Activated CD4-positive, alpha-beta T cell treated with anti-CD3 and anti-CD28 coated beads, Interleukin-2, amount 50 U/mL, for 1 hour (primary cell): ENCODE measurements at regions not wholly inside any gene's neighbourhood (a gene's known extent, or its start where the extent isn't known, plus 50 kb on each side); places are given as distances from the start of the nearest gene placed in this dataset.
"Not testable (repeated sequence)": the region's sequence is repeated elsewhere in the genome, so short reads cannot be mapped to it uniquely, and the experiment has no call there.

Source experiments
- DNase-seq: peaks from one replicate; pipeline ENCODE4 v3.0.0-alpha.2; 2020

GRCh38 chr12:9407425-9407748, 199.2 kb upstream of the PZP start:
- DNase-seq = not testable (repeated sequence)

DNA sequence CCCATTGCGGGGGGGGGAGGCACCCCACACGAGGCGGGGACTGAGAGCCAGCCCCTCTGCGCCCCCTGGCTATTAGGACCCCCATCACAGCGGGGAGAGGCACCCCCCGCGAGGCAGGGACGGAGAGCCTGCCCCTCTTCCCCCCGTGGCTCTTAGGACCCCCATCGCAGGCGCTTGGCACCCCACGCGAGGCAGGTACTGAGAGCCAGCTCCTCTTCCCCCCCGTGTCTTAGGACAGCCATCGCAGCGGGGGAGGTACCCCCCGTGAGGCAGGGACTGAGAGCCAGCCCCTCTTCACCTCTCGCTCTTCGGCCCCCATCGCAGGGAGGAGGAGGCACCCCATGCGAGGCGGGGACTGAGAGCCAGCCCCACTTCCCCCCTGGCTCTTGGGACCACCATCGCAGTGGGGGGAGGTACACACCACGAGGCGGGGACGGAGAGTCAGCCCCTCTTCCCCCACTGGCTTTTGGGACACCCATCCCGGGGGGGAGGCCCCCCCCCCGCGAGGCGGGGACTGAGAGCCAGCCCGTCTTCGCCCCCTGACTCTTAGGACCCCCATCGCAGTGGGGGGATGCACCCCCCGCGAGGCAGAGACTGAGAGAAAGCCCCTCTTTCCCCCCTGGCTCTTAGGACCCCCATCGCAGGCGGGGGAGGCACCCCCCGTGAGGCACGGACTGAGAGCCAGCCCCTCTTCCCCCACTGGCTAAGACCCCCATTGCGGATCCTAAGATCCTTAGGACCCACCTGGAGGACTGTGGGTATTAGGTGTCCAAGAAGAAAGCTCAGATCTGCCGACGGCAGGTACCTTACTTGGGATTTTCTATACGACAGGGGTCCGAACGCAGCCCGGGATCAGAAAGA, 198.6 kb upstream of the PZP start:
- no peak for DNase-seq

GRCh38 chr12:9405886-9406563, 197.8 kb upstream of the PZP start:
- no peak for DNase-seq

GRCh38 chr12:9404469-9405260, 196.5 kb upstream of the PZP start:
- no peak for DNase-seq

- no peak for DNase-seq
Observed at GRCh38 chr12:9404031-9404430, 195.8 kb upstream of the PZP start.

DNA sequence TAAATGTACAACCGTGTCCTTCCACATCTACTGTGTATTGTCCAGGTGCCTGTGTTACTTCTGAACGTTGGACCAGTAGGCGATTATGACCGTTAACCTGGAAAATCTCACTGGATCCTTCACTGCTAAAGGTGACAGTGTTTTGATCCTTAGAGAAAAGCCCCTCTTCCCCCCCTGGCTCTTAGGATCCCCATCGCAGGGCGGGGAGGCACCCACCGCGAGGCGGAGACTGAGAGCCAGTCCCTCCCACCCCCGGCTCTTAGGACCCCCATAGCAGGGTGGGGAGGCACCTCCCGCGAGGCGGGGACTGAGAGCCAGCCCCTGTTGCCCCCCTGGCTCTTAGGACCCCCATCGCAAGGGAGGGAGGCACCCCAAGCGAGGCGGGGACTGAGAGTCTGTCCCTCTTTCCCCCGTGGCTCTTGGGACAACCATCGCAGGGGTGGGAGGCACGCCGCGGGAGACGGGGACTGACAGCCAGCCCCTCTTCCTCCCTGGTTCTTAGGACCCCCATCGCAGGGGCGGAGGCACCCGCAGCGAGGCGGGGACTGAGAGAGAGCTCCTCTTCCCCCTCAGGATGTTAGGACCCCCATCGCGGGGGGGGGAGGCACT, 194.3 kb upstream of the PZP start:
- not testable (repeated sequence) for DNase-seq

- DNase-seq = not testable (repeated sequence)
Observed at GRCh38 chr12:9396367-9396766, 188.2 kb upstream of the PZP start.

DNA sequence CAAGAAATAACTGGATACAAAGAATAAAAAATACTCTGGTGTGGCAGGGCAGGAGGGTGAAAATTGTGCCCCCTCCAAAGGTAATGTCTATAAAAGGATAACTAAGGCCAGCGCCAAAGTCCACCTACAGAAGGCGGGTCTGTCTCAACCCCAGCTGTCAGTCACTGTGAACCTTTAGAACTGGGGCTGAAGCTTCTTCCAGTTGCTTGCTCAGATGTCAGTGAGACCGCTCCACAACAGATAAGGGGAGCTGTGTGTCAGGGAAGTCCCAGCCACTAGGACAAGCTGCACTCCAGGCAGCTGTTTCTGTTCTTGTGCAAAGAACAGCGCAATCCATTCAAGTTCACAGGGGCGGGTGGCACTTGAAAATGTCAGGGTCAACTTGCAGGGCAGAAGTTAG, 187.0 kb upstream of the PZP start:
- not testable (repeated sequence) for DNase-seq

DNA sequence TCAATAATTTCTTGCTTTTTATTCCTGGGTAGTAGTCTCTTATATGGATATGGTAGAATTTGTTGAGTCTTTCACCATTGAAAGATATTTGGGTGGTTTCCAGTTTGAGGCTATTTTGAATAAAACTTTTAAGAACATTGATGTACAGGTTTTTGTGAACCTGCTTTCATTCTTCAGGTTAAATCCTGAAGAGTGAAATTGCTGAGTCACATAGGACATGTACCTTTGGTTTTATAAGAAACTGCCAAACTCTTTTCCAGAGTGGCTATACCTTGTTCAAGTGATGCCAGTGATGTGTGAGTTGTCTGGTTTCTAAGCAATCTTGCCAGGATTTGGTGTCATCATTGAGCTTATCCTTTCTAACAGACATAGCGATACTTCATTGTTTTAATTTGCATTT, 184.6 kb upstream of the PZP start:
- DNase-seq = no peak

DNA sequence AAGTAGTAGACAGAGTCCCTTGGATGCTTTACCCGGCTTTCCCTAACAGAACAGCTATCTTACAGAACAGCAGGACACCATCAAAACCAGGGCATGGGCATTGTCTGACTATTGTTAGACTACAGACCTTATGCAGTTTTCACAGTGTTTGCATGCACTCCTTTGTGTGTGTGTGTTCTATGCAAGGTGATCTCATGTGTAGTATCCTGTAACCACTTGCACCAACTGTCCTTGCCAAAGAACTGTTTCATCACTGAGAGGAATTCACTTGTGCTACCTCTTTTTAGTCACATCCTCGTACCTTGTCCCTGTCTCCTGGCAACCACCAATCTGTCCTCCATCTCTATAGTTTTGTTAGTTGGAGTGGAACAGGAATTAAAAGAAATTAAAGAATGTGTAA, 183.6 kb upstream of the PZP start:
- no peak for DNase-seq

DNA sequence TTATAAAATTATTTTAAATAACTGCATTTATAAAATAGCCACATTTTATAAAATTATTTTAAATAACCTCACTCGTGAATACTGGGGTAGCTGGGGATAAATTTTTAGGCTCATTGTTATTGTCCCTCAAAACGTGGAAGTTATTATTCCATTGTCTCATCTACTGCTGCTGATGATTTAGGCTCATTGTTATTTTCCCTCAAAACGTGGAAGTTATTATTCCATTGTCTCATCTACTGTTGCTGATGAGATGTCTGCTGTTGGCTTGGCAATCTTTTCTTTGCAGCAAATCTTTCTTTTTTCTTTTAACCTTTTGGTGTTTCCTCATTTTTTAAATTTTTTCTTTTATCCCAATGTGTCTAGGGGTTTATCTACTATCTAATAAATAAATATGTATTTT, 182.6 kb upstream of the PZP start:
- no peak for DNase-seq

- DNase-seq = no peak
Observed at GRCh38 chr12:9389796-9390195, 181.6 kb upstream of the PZP start.

GRCh38 chr12:9388379-9388778, 180.2 kb upstream of the PZP start:
- DNase-seq = no peak

DNA sequence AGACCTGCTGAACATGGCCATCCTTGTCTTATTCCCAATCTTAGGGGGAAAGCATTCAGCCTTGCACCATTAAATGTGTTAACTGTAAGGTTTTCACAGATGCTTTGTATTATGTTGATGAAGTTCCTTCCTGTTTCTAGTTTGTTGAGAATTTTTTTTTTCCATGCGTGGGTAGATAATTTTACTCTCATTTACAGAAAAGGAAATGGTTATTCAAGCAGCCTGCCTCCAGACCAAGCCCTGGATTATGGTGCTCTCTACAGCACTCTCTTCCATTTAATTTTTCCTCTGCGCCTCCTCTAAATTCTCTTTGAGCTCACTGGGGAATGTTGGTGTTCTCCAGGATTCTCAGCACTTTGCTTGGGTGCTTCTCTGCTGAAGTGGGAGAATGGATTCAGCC, 179.3 kb upstream of the PZP start:
- no peak for DNase-seq

GRCh38 chr12:9383585-9383984, 175.4 kb upstream of the PZP start:
- DNase-seq = no peak

DNA sequence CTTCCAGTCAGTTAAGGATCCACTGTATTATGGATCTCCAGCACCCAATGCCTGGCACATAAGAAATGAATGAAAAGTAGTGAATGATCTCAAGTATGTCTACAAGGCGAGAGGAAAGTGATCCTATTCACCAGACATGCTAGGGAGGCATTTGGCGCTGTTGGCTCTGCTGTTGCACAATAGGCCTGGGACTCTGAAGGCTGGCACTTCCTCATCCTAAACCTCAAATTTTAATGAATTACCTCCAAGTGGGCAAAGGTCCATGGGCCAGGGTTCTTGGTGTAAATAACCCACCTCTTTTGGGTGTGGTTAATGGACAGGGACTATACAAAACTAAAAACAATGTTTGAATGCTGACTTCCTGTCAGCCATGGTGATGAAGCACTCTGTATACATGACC, 173.4 kb upstream of the PZP start:
- no peak for DNase-seq

- DNase-seq = no peak
Observed at GRCh38 chr12:9380650-9381049, 172.5 kb upstream of the PZP start.

GRCh38 chr12:9379023-9379742, 171.0 kb upstream of the PZP start:
- no peak for DNase-seq

GRCh38 chr12:9378430-9378835, 170.2 kb upstream of the PZP start:
- DNase-seq = no peak

DNA sequence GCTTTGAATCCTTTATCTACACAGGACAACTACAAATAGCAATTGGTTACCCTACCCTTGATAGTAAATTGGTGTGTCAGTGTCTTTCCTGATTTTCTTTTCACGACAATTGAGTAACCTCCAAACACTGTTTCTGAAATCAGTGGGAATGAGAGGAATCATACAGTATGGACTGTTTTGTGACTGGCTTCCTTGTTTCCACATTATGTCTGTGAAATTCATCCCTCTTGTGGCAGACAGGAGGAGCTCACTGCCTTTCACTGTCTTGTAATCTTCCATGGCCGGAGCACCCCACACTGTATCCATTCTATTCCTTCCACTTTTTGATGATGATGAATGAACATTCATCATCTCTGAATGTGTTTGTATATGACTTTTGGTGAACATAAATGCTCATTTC, 164.0 kb upstream of the PZP start:
- no peak for DNase-seq

- DNase-seq = no peak
Observed at GRCh38 chr12:9367828-9368227, 159.6 kb upstream of the PZP start.

DNA sequence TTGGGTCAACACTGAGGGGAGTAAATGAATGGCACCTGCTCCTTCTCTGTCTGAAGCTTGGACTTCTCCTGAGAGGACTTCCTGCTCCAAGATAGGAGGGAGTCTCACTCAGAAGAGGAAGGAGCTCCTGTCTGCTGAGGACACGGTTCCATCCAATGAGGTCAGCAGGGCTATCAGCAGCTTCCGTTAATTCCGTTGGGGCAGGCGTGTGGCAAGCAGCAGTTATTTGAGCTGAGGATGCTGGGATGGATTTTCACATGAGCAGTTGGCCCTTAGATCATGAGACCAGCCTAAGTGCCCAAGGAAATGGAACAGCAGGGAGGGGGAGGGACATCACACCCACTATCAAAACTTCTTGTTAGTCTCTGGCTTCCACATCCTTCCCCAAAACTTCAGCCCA, 159.0 kb upstream of the PZP start:
- no peak for DNase-seq

GRCh38 chr12:9365296-9365695, 157.1 kb upstream of the PZP start:
- no peak for DNase-seq
